CD14-positive monocyte (primary cell): ENCODE measurements at regions not wholly inside any gene's neighbourhood (a gene's known extent, or its start where the extent isn't known, plus 50 kb on each side); places are given as distances from the start of the nearest gene placed in this dataset.

Experiments used
- DNase-seq, 3 donors: peaks; one replicate each; pipeline ENCODE4 v3.0.0-alpha.2; 2011 to 2022
- H2AFZ ChIP-seq: 2 replicates; pipeline ENCODE4 v1.6.0; 2012; ENCODE audit warnings: mild to moderate bottlenecking, low read depth, low read length, inconsistent platforms; ENCODE audit not compliant: insufficient read depth, poor library complexity, severe bottlenecking
- H3K27ac ChIP-seq, 2 donors: 1 replicate in 1 of 2; 2 replicates in 1 of 2; pipeline ENCODE4 v1.5.1; 2012 to 2013; ENCODE audit warnings: low read length in 2 of 2, control low read depth in 1 of 2, inconsistent platforms in 1 of 2, low read depth in 1 of 2, mild to moderate bottlenecking in 1 of 2
- H3K27me3 ChIP-seq, 2 donors: one replicate each; pipeline versions ENCODE4 v1.6.0 to v1.6.1; 2011 to 2013; ENCODE audit warnings: low read length in 2 of 2; ENCODE audit not compliant: control insufficient read depth in 2 of 2, insufficient read depth in 2 of 2
- H3K36me3 ChIP-seq, 2 donors: replicated peaks in 1 of 2; 1 replicate in 1 of 2; 2 replicates in 1 of 2; pipeline versions ENCODE4 v1.5.1 to v1.6.1; 2012 to 2013; ENCODE audit warnings: low read length in 2 of 2, control low read depth in 1 of 2, inconsistent platforms in 1 of 2, mild to moderate bottlenecking in 1 of 2; ENCODE audit not compliant: insufficient read depth in 2 of 2, control insufficient read depth in 1 of 2
- H3K4me1 ChIP-seq, 2 donors: 1 replicate in 1 of 2; 2 replicates in 1 of 2; pipeline versions ENCODE4 v1.5.1 to v1.6.1; 2012 to 2013; ENCODE audit warnings: low read length in 2 of 2, control low read depth in 1 of 2, inconsistent platforms in 1 of 2, mild to moderate bottlenecking in 1 of 2, moderate library complexity in 1 of 2; ENCODE audit not compliant: insufficient read depth in 2 of 2, control insufficient read depth in 1 of 2
- H3K4me2 ChIP-seq: replicated peaks from 2 replicates; pipeline ENCODE3; 2012; ENCODE audit warnings: low read length, moderate library complexity, mild to moderate bottlenecking; ENCODE audit not compliant: poor library complexity, severe bottlenecking; ENCODE audit errors: extremely low read depth
- H3K4me3 ChIP-seq, 3 experiments: fragments of 200-600 bp in 1 of 3; sonication (generic) in 1 of 3; replicated peaks in 1 of 3; 1 replicate in 2 of 3; 2 replicates in 1 of 3; pipeline ENCODE4 v1.5.1; 2011 to 2013; ENCODE audit warnings: low read length in 3 of 3, mild to moderate bottlenecking in 3 of 3, control low read depth in 2 of 3, low read depth in 2 of 3, inconsistent platforms in 1 of 3, moderate library complexity in 1 of 3
- H3K79me2 ChIP-seq: 2 replicates; pipeline ENCODE4 v1.6.0; 2012; ENCODE audit warnings: mild to moderate bottlenecking, control low read depth, inconsistent platforms, low read length, moderate library complexity; ENCODE audit not compliant: insufficient read depth
- H3K9ac ChIP-seq: 2 replicates; pipeline ENCODE4 v1.6.0; 2017; ENCODE audit warnings: low read length, mild to moderate bottlenecking; ENCODE audit not compliant: insufficient read depth, poor library complexity, severe bottlenecking
- H3K9me3 ChIP-seq, 2 donors: replicated peaks in 1 of 2; 1 replicate in 1 of 2; 2 replicates in 1 of 2; pipeline versions ENCODE4 v1.5.1 to v1.6.1; 2012 to 2013; ENCODE audit warnings: low read length in 2 of 2, control low read depth in 1 of 2; ENCODE audit not compliant: control insufficient read depth in 1 of 2, insufficient read depth in 1 of 2
- H4K20me1 ChIP-seq: 2 replicates; pipeline ENCODE4 v1.6.0; 2012; ENCODE audit warnings: mild to moderate bottlenecking, low read length, control low read depth, moderate library complexity; ENCODE audit not compliant: insufficient read depth
- H3K27ac Mint-ChIP-seq, 7 donors: one replicate each; pipeline ENCODE4 v1.8.0; 2020; ENCODE audit warnings: mild to moderate bottlenecking in 7 of 7, mixed read lengths in 7 of 7, moderate library complexity in 6 of 7, inconsistent platforms in 2 of 7
- H3K27me3 Mint-ChIP-seq, 3 donors: one replicate each; pipeline ENCODE4 v1.8.0; 2021 to 2022; ENCODE audit warnings: low read depth in 3 of 3, mild to moderate bottlenecking in 3 of 3, mixed read lengths in 3 of 3, moderate library complexity in 3 of 3, inconsistent platforms in 1 of 3
- H3K36me3 Mint-ChIP-seq, 2 donors: one replicate each; pipeline ENCODE4 v1.8.0; 2020; ENCODE audit warnings: mixed read lengths in 2 of 2, inconsistent platforms in 1 of 2, mild to moderate bottlenecking in 1 of 2
- H3K4me1 Mint-ChIP-seq: one replicate; pipeline ENCODE4 v1.8.0; 2020; ENCODE audit warnings: mild to moderate bottlenecking, mixed read lengths
- H3K4me3 Mint-ChIP-seq, 2 donors: one replicate each; pipeline ENCODE4 v1.8.0; 2020; ENCODE audit warnings: mild to moderate bottlenecking in 2 of 2, mixed read lengths in 2 of 2, moderate library complexity in 1 of 2
- H3K9me3 Mint-ChIP-seq, 7 donors: one replicate each; pipeline ENCODE4 v1.8.0; 2020 to 2022; ENCODE audit warnings: mixed read lengths in 7 of 7, mild to moderate bottlenecking in 6 of 7, moderate library complexity in 6 of 7, inconsistent platforms in 2 of 7
- WGBS: methylation state at CpG from one replicate; pipeline ENCODE4 v1.1.5; 2013; ENCODE audit warnings: missing lambda C conversion rate; ENCODE audit not compliant: insufficient coverage; 5-methylcytosine and 5-hydroxymethylcytosine counted together
- intact Hi-C, 2 donors: fragments of 100-400 bp; cut with micrococcal nuclease; formaldehyde crosslinking; loops; one replicate each; pipeline versions ENCODE4 v1.15.0 to v1.15.1; 2023
- TF ChIP-seq, protein P1 (sequence below): fragments of 200-600 bp; IDR thresholded peaks from one replicate; pipeline ENCODE4 v1.8.0; 2022; ENCODE audit warnings: antibody characterized with exemption, mild to moderate bottlenecking

DNA sequence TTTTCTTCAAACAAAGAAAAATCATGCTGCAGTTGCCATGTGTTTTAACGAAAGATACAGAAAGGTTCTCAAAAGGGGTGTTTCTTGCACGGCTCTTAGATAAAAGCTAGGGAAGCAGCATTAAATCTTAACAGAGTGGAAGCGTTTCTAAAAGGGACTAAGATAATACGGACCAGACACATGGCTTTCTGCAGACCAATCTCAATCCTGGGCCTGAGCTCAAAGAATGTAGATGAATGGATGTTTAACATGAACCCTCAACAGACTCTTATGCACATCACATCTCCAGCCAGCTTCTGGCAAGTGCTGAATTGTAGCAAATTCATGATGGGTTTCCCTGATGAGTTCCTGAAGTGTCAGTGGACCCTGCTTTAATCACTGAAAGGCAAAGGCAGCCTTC lies 80.2 kb upstream of the COX10 start:
- H3K9ac ChIP-seq, result no peak overlapping the region
- H3K4me3 ChIP-seq, result no peak overlapping the region
- no peaks in the 10 kb centered on the region for H3K79me2 ChIP-seq
- Mint-ChIP-seq H3K36me3 (no peaks in the 10 kb centered on the region), H3K27ac (no peak overlapping the region), H3K4me1 (no peaks in the 10 kb centered on the region), H3K4me3 (no peak overlapping the region), H3K9me3 (peaks cover 0 to 3% (median 1%) of the 10 kb centered on the region in 7 donors), H3K27me3 (peaks cover 0 to 2% (median 0%) of the 10 kb centered on the region in 3 donors)
- H3K27ac ChIP-seq, result no peak overlapping the region
- TF ChIP-seq, protein P1, sequence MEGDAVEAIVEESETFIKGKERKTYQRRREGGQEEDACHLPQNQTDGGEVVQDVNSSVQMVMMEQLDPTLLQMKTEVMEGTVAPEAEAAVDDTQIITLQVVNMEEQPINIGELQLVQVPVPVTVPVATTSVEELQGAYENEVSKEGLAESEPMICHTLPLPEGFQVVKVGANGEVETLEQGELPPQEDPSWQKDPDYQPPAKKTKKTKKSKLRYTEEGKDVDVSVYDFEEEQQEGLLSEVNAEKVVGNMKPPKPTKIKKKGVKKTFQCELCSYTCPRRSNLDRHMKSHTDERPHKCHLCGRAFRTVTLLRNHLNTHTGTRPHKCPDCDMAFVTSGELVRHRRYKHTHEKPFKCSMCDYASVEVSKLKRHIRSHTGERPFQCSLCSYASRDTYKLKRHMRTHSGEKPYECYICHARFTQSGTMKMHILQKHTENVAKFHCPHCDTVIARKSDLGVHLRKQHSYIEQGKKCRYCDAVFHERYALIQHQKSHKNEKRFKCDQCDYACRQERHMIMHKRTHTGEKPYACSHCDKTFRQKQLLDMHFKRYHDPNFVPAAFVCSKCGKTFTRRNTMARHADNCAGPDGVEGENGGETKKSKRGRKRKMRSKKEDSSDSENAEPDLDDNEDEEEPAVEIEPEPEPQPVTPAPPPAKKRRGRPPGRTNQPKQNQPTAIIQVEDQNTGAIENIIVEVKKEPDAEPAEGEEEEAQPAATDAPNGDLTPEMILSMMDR, result no peak
- intact Hi-C loops, result no loop called here
- no peaks in the 10 kb centered on the region for H4K20me1 ChIP-seq
- H2AFZ ChIP-seq, result no peak overlapping the region
- no peak for DNase-seq
- WGBS, result 100% methylated on average over 3 of the region's 4 CpGs
- no peaks in the 10 kb centered on the region for H3K27me3 ChIP-seq
- no peaks in the 10 kb centered on the region for H3K4me1 ChIP-seq
- no peaks in the 10 kb centered on the region for H3K36me3 ChIP-seq
- no peak overlapping the region for H3K4me2 ChIP-seq
- no peaks in the 10 kb centered on the region for H3K9me3 ChIP-seq

DNA sequence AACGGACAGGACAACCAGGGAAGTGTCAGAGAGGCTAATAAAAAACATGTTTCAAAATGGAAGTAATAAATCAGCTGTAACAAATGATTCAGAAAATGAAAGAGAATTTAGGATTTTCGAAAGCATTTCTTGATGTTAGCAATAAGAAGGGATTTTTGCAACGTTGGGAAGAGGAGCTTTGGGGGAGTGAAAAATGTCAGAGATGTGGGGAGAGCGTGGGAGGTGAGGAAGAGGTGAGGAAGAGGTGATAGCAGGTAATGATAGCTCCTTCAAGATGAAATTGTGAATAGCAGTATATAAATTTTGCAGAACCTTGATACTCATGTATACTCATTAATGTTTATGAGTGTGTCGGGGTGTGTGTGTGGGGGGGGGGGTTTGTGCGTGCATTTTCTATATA lies 76.2 kb upstream of the COX10 start:
- Histone ChIP-seq H3K4me1 (no peaks in the 10 kb centered on the region), H3K9ac (no peak overlapping the region), H4K20me1 (no peaks in the 10 kb centered on the region), H3K79me2 (no peaks in the 10 kb centered on the region), H2AFZ (no peak overlapping the region), H3K4me3 (no peak overlapping the region), H3K9me3 (no peaks in the 10 kb centered on the region), H3K36me3 (no peaks in the 10 kb centered on the region), H3K27me3 (no peaks in the 10 kb centered on the region), H3K27ac (no peak overlapping the region), H3K4me2 (no peak overlapping the region)
- TF ChIP-seq, protein P1, result no peak
- H3K27me3 Mint-ChIP-seq, result peaks cover 0 to 2% (median 0%) of the 10 kb centered on the region in 3 donors
- no peaks in the 10 kb centered on the region for H3K4me1 Mint-ChIP-seq
- no peak overlapping the region for H3K4me3 Mint-ChIP-seq
- peaks cover 0 to 2% (median 0%) of the 10 kb centered on the region in 7 donors for H3K9me3 Mint-ChIP-seq
- no peak for DNase-seq
- 87% methylated on average over 3 of the region's 6 CpGs for WGBS
- H3K27ac Mint-ChIP-seq, result no peak overlapping the region
- no peaks in the 10 kb centered on the region for H3K36me3 Mint-ChIP-seq
- intact Hi-C loops, result no loop called here
